Endothelial cell of umbilical vein (primary cell): ENCODE measurements at regions not wholly inside any gene's neighbourhood (a gene's known extent, or its start where the extent isn't known, plus 50 kb on each side); places are given as distances from the start of the nearest gene placed in this dataset.

Experiments
- BruUV-seq: library from RNA; stranded (reverse); fragments of 400-500 nt; replicated peaks from 2 replicates; lab custom pipeline; 2021; lab: Mats Ljungman, UMichigan
- CTCF ChIA-PET: fragments of 300-600, 350-600 bp; sonication (Branson Sonifier 250); formaldehyde crosslinking; loops from one replicate; lab custom pipeline; 2021; ENCODE audit warnings: antibody characterized with exemption, inconsistent platforms; lab: Charles Lee
- POLR2A ChIA-PET: fragments of 300-600, 350-600 bp; sonication (Branson Sonifier 250); formaldehyde crosslinking; loops from one replicate; lab custom pipeline; 2021; ENCODE audit warnings: antibody characterized with exemption, inconsistent platforms; lab: Charles Lee
- DNase-seq: peaks from one replicate; pipeline ENCODE4 v3.0.0-alpha.2; 2011; ENCODE audit warnings: low read depth, low spot score
- FAIRE-seq: peaks from 2 replicates; lab custom pipeline; 2011; peaks lifted over from hg19 to GRCh38; lab: Jason Lieb, UNC
- H2AFZ ChIP-seq: 2 replicates; pipeline ENCODE4 v1.6.0; 2012; ENCODE audit warnings: low read depth, low read length, control low read depth, inconsistent platforms
- H3K27ac ChIP-seq: 2 replicates; pipeline ENCODE4 v1.5.1; 2011; ENCODE audit warnings: low read depth, mild to moderate bottlenecking, control low read depth, low read length, moderate library complexity; ENCODE audit not compliant: insufficient read depth
- H3K27me3 ChIP-seq, 2 experiments: 2 replicates each; pipeline versions ENCODE4 v1.6.0 to v1.6.1; 2011; ENCODE audit warnings: low read length in 2 of 2, mixed read lengths in 1 of 2; ENCODE audit not compliant: control insufficient read depth in 2 of 2, insufficient read depth in 2 of 2
- H3K36me3 ChIP-seq, 2 experiments: 2 replicates in 1 of 2; 3 replicates in 1 of 2; pipeline ENCODE4 v1.5.1; 2011; ENCODE audit warnings: low read length in 2 of 2, mild to moderate bottlenecking in 1 of 2, moderate library complexity in 1 of 2; ENCODE audit not compliant: control insufficient read depth in 2 of 2, insufficient read depth in 2 of 2; ENCODE audit errors: extremely low read depth in 1 of 2
- H3K4me1 ChIP-seq: 3 replicates; pipeline ENCODE4 v1.5.1; 2011; ENCODE audit warnings: mild to moderate bottlenecking, low read length; ENCODE audit not compliant: control insufficient read depth, insufficient read depth; ENCODE audit errors: extremely low read depth
- H3K4me2 ChIP-seq: 2 replicates; pipeline ENCODE4 v1.6.1; 2011; ENCODE audit warnings: low read length, control low read depth, mixed read lengths; ENCODE audit not compliant: insufficient read depth
- H3K4me3 ChIP-seq, 3 experiments: fragments of 200-600 bp in 1 of 3; sonication (generic), shearing (Covaris generic) in 1 of 3; replicated peaks in 1 of 3; 2 replicates each; pipeline ENCODE4 v1.5.1; 2011 to 2016; ENCODE audit warnings: control low read depth in 3 of 3, low read length in 3 of 3, mild to moderate bottlenecking in 2 of 3, inconsistent platforms in 1 of 3, low read depth in 1 of 3, moderate library complexity in 1 of 3; ENCODE audit not compliant: insufficient read depth in 1 of 3
- H3K79me2 ChIP-seq: 2 replicates; pipeline ENCODE4 v1.6.0; 2012; ENCODE audit warnings: low read length, inconsistent platforms; ENCODE audit not compliant: control insufficient read depth, insufficient read depth
- H3K9ac ChIP-seq: replicated peaks from 2 replicates; pipeline ENCODE3; 2011; ENCODE audit warnings: low read length, control low read depth; ENCODE audit not compliant: insufficient read depth; ENCODE audit errors: extremely low read depth
- H3K9me1 ChIP-seq: replicated peaks from 3 replicates; pipeline ENCODE4 v1.6.0; 2011; ENCODE audit warnings: mild to moderate bottlenecking, low read length; ENCODE audit not compliant: control insufficient read depth, insufficient read depth; ENCODE audit errors: extremely low read depth
- H3K9me3 ChIP-seq: replicated peaks from 2 replicates; pipeline ENCODE4 v1.5.1; 2012; ENCODE audit warnings: low read length, inconsistent platforms; ENCODE audit not compliant: control insufficient read depth, insufficient read depth
- H4K20me1 ChIP-seq: replicated peaks from 2 replicates; pipeline ENCODE3; 2011; ENCODE audit warnings: mild to moderate bottlenecking, low read length; ENCODE audit not compliant: control insufficient read depth, insufficient read depth; ENCODE audit errors: extremely low read depth
- CTCF ChIP-seq, 2 donors: IDR thresholded peaks; 1 replicate in 1 of 2; 2 replicates in 1 of 2; pipeline ENCODE4 v1.5.1; 2011; ENCODE audit warnings: low read length in 2 of 2, mild to moderate bottlenecking in 2 of 2, moderate library complexity in 2 of 2, control low read depth in 1 of 2, inconsistent platforms in 1 of 2, low read depth in 1 of 2; ENCODE audit not compliant: insufficient read depth in 1 of 2; ENCODE audit errors: extremely low read depth in 1 of 2
- EZH2 ChIP-seq: IDR thresholded peaks from 2 replicates; pipeline ENCODE4 v1.6.1; 2012; ENCODE audit warnings: borderline replicate concordance, low read depth, mild to moderate bottlenecking, moderate library complexity, low read length, inconsistent platforms; ENCODE audit not compliant: severe bottlenecking
- FOS ChIP-seq: IDR thresholded peaks from 2 replicates; pipeline ENCODE4 v1.6.1; 2011; ENCODE audit warnings: mild to moderate bottlenecking, low read length, moderate library complexity, borderline replicate concordance; ENCODE audit not compliant: insufficient read depth
- GATA2 ChIP-seq: IDR thresholded peaks from 2 replicates; pipeline ENCODE4 v1.7.0; 2011; ENCODE audit warnings: low read depth, mild to moderate bottlenecking, moderate library complexity, mixed read lengths, low read length; ENCODE audit not compliant: insufficient read length, insufficient read depth
- JUN ChIP-seq: IDR thresholded peaks from 2 replicates; pipeline ENCODE4 v1.6.1; 2011; ENCODE audit warnings: borderline replicate concordance, low read depth; ENCODE audit not compliant: insufficient read length, insufficient read depth
- MAX ChIP-seq: IDR thresholded peaks from 2 replicates; pipeline ENCODE4 v1.6.1; 2011; ENCODE audit not compliant: insufficient read depth, insufficient read length
- MYC ChIP-seq: IDR thresholded peaks from one replicate; pipeline ENCODE4 v1.6.1; 2011; ENCODE audit warnings: mild to moderate bottlenecking, low read depth, low read length
- POLR2A ChIP-seq: IDR thresholded peaks from 2 replicates; pipeline ENCODE4 v1.6.1; 2012; ENCODE audit warnings: low read depth, mild to moderate bottlenecking, control low read depth, low read length
- POLR2AphosphoS5 ChIP-seq: IDR thresholded peaks from 2 replicates; pipeline ENCODE4 v1.6.1; 2012; ENCODE audit warnings: low read depth, mild to moderate bottlenecking, control low read depth, low read length, moderate library complexity; ENCODE audit not compliant: insufficient read depth
- dilution Hi-C: fragments of 300-500 bp; cut with MboI; formaldehyde crosslinking; loops from one replicate; pipeline ENCODE4 v1.15.0; 2019; ENCODE audit warnings: low sequenced_read_pairs; ENCODE audit not compliant: extremely low pct_ligation_motif_present
- intact Hi-C: fragments of 100-400 bp; cut with micrococcal nuclease; formaldehyde crosslinking; loops from one replicate; pipeline ENCODE4 v1.10.0; 2022

- H3K36me3 ChIP-seq, result no peaks in the 10 kb centered on the region
- intact Hi-C loops, result no loop called here
- ChIA-PET CTCF (no interaction called here), POLR2A (no interaction called here)
- no TSS peak for BruUV-seq
- no peaks in the 10 kb centered on the region for H3K9me1 ChIP-seq
- H2AFZ ChIP-seq, result no peak overlapping the region
- FAIRE-seq (no peak), DNase-seq (no peak)
- no peak for TF ChIP-seq CTCF (IDR thresholded peaks at IDR 0.05; ENCODE audit: extremely low read depth in 1 of 2, insufficient read depth in 1 of 2, low read depth in 1 of 2, low read length in 2 of 2)
- H3K27ac ChIP-seq, result no peak overlapping the region
- dilution Hi-C loops, result no loop called here
- no peaks in the 10 kb centered on the region for H3K27me3 ChIP-seq
- H3K4me3 ChIP-seq, result no peak overlapping the region
- H3K4me2 ChIP-seq, result no peak overlapping the region
- no peaks in the 10 kb centered on the region for H3K79me2 ChIP-seq
- no peak overlapping the region for H3K9ac ChIP-seq
- no peaks in the 10 kb centered on the region for H4K20me1 ChIP-seq
- H3K9me3 ChIP-seq, result no peaks in the 10 kb centered on the region
- H3K4me1 ChIP-seq, result no peaks in the 10 kb centered on the region
Observed at GRCh38 chrX:124462931-124463330, 116.6 kb downstream of the SH2D1A start.

GRCh38 chrX:124467202-124467601 lies 120.8 kb downstream of the SH2D1A start:
- FAIRE-seq (peak; percentile 50), DNase-seq (no peak)
- H3K4me2 ChIP-seq, result no peak overlapping the region
- H4K20me1 ChIP-seq, result no peaks in the 10 kb centered on the region
- H3K4me1 ChIP-seq, result no peaks in the 10 kb centered on the region
- H2AFZ ChIP-seq, result no peak overlapping the region
- H3K4me3 ChIP-seq, result no peak overlapping the region
- ChIA-PET POLR2A (no interaction called here), CTCF (no interaction called here)
- no peak overlapping the region for H3K9ac ChIP-seq
- H3K79me2 ChIP-seq, result no peaks in the 10 kb centered on the region
- H3K36me3 ChIP-seq, result no peaks in the 10 kb centered on the region
- dilution Hi-C loops (no loop called here), intact Hi-C loops (no loop called here)
- H3K9me3 ChIP-seq, result no peaks in the 10 kb centered on the region
- no peaks in the 10 kb centered on the region for H3K9me1 ChIP-seq
- TF ChIP-seq CTCF (IDR thresholded peaks at IDR 0.05; ENCODE audit: extremely low read depth in 1 of 2, insufficient read depth in 1 of 2, low read depth in 1 of 2, low read length in 2 of 2) (no peak), EZH2 (no peak), POLR2AphosphoS5 (no peak), JUN (no peak), MAX (no peak), MYC (no peak), POLR2A (no peak), FOS (no peak), GATA2 (no peak)
- H3K27me3 ChIP-seq, result no peaks in the 10 kb centered on the region
- BruUV-seq, result no TSS peak
- H3K27ac ChIP-seq, result no peak overlapping the region
